Stimulated activated CD4-positive, alpha-beta T cell treated with anti-CD3 and anti-CD28 coated beads, TNF-alpha, amount 100 ng/mL, for 1 hour (primary cell): ENCODE measurements at regions not wholly inside any gene's neighbourhood (a gene's known extent, or its start where the extent isn't known, plus 50 kb on each side); places are given as distances from the start of the nearest gene placed in this dataset.

Source experiments
- DNase-seq, 3 donors: peaks; one replicate each; pipeline ENCODE4 v3.0.0-alpha.2; 2020; ENCODE audit warnings: low read depth in 3 of 3, low spot score in 1 of 3

DNA sequence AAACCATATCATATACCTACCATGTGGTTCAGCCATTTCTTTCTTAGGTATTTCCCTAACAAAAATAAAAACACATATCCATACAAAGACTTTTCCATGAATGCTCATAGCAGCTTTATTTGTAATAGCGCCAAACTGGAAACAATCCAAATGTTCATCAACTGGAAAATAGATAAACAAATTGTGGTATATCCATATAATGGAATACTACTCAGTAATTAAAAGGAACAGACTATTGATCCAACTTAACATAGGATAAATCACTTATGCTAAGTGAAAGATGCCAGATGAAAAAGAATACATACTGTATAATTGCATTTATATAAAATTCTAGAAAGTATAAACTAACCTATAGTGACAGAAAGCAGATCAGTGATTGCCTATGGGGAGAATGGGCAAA is 323.3 kb downstream of the BUD13 start:
- no peak for DNase-seq

DNA sequence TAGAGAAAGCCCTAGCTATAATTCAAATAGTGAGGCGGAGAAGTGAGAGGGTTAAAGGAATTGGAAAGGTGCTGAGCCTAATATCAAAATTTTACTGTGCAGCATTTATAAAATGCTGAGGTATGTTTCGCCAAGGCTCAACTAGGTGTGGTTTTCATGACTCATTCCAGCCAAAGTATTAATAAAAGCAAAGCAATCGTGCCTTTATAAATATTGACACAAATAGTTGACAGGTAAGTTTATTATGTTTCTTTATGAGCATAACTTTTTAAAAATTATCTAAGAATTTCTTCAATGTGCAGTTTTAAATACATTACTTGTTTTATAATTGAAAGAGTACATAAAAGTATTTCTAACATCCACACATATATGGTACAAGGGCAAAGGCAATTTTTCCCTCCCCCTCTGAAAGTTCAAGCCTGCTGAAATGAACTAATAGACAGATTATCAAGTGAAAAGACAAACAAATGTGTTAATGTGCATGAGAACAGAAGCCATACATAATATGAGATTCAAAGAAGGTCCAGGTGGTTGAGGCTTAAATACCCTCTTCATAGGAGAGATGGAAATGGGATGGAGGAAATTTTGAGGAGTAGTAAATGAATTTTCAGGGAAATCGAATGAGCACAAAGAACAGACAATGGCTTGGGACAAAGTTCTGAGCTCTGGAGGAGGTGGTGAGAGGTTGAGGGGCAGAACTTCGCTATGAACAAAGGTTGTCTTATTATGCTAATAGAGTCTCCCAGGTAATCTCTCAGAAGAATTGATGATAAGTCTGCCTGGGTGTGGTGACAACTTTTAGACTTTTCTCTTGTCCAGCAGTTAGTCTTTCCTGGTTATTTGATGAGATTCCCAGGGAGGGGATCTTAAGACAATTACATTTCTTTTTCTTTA is 326.5 kb downstream of the BUD13 start:
- no peak for DNase-seq

DNA sequence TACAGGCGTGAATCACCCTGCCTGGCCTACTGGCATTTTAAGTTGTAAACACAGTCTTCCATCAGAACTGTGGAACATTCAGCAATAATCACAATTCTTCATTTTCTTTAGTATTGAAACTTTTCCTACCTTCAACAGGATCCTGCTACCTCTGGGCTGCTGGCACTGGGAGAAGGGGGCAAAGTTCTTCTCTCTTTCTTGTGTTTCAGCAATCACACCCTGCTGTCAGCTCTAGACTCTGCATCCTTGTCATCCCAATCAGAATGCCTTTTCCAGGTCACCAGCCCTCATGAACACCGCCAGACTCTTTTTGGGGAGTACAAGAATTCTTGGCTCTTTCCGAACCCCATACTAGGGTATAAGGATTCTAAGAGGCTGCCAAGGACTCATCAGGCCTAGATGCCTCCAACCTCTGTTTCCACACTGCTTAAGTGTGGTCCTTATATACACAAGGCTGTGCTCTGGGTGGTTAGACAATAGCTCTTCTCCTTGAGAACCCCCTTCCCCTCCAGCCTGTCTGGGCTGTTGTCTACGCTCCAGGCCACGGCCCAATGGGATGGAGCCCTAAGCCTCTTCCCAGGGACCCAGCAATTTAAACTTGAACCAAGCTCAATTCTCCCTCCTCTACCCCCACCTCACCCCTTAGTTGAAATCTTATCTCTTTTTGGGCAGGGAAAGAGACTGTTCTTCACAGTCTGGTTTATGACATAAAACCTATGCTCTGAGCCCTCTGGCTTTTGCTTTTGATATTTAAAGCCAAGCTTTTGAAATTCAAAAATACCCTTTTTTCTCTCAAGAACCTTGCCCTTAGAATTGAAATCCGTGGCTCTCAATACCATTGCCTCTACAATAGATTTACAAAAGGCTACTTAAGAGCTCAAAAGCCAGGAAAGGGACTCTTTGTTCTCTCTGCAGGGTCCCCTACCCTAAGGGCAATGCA is 327.4 kb downstream of the BUD13 start:
- DNase-seq = no peak

DNA sequence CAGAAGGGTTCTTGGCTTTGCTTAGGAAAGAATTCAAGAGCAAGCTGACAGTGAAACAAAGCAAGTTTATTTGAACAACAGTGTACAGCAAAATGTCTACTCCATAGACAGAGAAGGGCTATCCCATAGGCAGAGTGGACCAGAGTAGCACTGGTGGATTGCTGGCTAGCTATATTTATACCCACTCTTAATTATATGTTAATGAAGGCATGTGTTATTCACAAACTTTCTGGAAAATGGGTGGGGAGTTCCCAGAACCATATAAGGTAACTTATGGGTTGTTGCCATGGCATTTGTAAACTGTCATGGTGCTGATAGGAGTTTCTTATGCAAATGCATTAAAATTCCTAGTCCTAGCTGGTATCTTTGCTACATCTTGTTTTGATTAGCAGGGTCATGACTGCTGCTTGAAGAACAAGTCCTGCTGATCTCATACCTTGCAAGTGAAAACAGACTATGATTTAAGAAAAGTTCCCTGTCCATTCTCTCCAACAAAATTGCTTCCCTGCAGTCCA is 330.5 kb downstream of the BUD13 start:
- no peak for DNase-seq

DNA sequence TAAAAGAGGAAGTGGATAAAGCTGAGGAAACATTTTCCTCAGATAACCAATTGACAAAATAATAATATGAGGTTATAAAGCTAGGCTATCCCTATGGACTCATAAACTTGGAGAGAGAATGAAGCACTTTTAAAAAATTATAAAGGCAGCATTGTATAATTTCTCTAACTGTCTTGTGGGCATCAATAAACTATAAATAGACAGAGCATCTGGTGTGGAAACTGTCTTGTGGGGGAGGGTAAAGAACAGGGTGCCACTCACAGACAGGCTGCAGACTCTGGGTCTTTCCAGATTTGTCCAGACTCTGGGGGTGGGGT is 333.5 kb downstream of the BUD13 start:
- DNase-seq = no peak

DNA sequence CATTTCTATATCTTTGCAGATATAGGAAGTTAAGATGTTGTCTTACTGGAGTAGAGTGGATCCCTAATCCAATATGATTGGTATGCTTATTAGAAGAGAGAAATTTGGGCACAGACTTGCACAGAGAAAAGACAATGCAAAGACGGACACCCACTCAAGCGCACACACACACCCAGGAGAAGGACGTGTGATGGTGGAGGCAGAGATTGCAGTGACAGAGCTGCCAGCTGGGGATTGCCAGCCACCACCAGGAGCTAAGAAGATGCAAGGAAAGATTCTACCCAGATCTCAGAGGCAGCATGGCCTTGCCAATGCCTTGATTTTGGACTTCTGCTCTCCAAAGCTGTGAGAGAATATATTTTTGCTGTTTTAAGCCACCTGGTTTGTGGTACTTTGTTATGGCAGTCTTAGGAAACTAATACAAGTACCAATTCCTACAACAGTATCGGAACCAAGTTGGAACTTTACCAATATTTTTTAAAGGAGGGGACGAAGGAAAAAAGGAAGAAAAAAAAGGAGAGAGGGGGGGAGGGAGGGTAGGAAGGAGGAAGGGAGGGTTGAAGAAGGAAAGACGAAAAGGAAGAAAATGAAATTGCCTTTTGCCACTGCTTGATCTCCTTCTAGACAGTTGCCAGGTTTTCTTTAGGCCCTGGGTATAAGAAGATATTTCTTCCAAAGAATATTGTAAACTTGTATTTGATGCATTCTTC is 334.0 kb downstream of the BUD13 start:
- DNase-seq = no peak

DNA sequence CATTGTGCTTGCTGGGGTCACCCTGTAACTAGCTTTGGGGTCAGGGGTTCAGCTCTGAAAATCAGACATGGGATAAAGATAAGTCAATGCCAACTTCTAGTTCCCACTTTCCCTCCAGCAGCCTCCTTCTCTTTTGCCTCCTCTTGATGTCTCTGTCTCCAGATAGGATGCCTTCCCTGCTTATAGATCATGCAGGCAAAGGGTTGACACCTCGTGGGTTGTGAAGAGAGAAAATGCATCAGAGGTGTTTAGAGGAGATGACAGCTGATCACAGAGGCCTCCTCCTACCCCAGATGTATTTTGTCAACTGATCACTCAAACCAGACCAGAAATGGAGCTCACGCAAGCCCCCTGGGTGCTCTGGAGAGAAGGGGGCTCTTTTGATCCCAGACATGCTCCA is 337.8 kb downstream of the BUD13 start:
- DNase-seq = no peak

DNA sequence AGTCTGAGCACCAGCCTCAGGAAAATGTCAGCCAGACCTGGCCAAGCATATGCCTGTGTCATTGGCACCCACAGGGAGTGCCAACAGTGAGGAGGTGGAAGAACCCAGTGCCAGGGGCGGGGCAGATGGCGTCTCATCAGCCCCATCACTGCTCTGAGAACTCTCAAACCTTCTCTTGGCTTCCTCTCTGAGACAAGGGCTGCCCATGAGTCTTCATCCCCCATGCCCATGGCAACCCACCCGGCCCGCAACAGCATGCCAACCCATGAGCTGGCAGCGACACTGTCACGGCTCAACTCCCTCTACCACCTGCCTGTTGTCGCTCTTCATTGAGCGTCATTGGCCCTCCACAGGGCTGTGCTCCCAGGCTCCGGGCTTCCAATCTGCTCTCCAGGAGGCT is 340.5 kb downstream of the BUD13 start:
- DNase-seq = no peak

DNA sequence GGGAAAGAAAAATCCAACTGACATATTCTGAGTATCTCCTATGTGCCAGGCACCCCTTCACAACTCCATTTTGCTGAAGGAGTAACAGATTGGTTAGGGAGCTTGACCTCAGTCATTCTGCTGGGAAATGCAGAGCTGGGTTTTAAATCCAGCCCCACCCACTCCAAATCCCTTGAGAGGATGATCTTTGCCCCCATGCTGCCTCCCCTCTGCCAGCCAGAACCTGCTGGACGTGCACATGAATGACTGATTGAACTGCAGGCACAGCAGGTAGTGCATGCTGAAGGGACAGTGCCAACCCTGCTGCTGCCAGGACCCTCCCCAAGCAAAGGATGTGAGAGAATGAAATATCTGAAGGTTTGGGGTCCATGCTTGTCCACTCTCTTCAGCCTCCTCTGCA is 340.9 kb downstream of the BUD13 start:
- no peak for DNase-seq

DNA sequence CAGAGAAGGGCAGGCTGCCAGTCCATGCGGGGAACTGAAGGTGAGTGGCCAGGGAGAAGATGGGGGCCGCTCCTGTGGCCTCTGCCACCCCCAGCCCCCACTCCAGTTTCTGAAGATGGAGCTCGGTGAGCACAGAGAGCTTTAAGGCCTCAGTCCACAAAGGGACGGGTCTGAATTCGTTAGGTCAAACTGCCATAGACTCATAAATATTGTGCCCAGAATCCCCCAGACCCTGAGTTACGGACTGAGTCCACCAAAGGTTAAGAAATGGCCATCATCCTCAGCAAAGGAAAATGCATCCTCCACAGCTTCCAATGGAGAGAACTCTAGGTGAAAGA is 344.2 kb downstream of the BUD13 start:
- DNase-seq = no peak

DNA sequence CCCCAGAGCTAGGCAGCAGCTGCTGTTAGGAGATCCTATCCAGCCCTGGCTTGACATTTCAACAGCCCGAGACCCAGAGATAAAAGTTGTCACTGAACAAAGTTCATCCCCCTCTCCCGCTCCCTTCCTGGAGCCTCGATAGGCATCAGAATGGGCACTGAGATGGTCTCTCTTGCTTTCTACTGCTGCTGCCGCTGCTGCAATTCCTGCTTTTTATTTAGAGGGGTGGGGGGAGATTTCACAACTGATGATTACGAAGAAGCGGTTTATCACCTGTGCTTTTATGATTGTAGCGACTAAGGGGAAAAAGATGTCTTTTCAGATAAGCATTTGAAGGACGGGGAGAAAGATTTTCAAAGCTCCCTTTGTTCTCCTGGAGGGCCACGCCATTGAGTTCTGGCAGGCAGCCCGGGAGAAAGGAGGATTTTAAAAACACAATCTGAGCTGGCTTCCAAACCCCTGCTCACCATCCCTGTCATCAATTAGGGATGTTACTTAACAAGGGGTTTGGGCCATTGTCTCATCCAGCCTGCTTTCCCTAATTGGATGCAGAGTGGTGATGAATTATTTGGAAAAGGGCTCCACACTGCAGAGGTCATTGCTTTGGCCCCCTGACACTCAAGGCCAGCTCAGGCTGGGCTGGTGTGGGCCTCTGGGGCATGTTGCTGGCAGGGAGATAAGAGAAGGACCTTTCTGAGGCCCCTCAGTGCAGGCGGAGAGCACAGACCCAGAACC is 344.7 kb downstream of the BUD13 start:
- DNase-seq = no peak

DNA sequence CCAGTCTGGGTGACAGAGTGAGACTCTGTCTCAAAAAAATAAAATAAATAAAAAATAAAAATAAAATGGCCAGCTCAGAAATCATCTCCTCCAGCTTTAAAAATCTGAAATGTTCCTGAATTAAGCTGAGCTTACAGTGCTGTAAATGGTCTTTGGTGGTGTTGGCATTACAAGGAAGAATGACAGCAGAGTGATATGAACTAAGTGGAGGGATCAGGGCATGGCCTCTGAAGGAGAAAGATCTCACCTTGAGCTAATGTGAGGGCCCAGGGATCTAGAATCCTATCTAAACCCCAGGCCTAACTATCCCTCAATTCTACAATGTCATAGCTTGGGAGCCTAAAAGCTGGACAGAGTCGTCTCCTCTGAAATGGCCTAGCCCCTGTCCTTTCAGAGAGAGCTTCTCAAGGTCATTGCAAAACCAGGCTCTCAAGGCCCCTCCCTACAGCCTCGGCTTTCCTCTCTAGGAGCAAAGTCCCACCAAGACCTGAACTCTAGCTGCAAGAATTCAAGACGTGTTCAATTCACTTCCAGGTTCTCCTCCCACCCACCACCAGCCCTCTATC is 345.4 kb downstream of the BUD13 start:
- DNase-seq = no peak

DNA sequence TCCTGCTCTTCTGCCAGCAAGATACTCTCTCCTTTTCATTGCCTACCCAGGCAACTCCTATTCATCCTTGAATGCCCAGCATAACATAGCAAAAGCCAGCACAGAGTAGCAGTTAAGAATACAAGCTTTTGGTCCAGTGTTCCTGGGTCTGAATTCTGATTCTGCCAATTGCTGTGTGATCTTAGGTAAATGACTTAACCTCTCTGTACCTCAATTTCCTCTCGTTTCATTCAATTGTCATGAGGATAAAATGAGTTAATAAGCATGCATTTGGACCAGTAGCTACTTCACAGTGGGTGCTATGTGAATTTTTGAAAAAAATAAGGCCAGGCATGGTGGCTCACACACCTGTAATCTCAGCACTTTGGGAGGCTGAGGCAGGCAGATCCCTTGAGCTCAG is 346.0 kb downstream of the BUD13 start:
- no peak for DNase-seq

DNA sequence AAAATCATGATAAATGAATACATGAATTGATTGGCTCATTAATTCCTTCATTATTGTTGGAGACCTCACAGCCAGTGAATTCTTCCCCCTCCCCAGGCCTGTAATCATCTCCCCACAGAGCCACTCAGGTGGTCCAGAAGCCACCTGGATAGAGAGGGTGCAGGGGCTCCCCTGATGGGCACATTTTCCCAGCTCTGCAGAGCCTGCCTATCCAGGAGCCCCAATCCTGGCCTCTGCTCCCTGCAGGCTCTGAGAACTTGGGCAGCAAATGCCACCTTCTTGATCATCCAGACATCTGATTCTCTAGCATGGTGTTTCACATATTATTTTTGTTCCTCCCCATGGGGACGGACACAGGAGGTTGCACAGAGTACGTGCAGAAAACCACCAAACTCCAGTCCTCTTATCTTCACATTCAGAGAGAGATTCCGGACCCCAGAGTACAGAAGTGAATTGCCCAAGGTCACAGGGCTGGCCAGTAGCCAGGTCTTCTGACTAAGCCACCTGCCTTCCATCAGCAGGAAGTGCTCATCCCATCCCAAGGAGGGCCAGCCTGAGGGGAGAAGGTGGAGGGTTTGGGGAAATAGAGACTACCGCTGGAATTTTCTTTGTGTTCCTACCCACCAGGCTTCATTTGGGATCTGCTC is 348.0 kb downstream of the BUD13 start:
- no peak for DNase-seq

DNA sequence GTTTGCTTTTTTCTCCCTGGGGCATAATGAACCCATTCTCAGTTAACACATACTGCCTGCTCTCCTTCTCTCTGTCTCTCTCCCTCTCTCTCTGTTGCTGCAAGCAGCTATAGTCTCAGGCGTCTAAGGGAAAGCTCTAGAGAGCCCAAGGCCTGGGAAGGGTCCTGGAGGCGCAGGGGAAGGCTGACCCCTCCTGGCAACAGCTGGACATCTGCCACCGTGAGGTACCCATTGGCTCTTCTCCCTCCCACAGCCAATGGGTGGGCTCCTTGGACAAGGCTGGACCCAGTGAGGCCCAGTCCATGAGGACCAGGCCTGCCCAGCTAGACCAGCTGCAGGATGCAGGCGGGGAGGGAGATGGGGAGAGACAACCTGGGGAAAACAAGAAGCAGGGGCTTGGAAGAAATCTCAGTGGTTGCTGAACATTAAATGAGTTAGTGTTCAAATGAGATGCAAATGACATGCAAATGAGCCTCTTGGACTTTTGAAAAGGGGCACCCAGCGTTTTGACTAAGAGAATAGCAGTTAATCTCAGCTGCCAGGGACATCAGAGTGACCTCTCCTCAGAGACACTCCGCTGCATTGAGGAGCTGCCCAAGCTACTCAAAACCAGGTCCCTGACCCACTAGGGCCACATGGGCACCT is 349.7 kb downstream of the BUD13 start:
- no peak for DNase-seq

DNA sequence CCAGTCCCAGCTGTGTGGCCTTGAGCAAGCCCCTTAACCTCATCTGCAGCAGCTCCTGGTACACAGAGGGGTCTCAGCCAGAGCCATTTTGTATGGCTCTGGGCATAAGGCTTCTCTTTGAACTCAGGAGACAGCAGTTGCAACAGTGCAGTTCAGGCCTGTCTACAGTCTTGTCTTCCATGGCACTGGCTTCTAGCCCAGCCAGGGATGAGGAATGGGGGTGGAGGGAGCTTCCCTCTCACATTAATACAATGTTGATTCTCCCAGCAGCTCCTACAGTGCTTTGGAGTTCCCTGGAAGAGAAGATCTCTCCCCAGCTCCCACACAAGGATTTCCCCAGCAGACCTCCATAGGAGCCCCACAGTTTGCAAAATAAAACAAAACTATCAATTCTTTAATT is 350.2 kb downstream of the BUD13 start:
- no peak for DNase-seq

DNA sequence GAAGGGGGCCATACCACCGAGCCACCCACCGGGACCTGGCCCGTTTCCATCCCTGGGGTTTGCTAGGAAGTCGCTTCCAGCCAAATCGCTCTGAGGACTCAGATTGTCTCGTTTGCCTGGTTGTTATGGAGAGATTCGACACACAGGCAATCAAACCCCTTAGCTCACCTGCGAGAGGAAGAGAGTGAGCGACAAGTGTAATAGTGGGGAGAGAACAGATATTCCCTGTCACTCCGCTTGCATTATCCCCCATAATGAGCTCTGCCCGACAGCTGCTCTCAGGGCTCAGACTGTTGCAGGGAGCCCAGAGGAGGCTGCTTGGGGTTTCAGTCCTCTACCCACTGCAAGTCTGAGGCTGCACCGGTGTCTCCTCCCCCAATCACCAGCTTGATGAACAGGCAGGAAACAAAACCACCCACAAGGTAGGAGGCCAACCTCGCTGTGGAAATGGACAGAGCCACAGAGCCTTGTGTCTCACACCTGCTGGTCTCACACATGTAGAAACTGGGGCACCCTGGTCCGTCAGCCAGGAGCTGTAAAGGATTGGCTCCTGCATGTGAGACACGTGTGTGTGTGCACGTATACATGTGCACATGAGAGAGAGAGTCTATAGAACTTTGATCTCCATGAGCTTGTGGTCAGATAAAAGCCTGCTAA is 351.1 kb downstream of the BUD13 start:
- no peak for DNase-seq

DNA sequence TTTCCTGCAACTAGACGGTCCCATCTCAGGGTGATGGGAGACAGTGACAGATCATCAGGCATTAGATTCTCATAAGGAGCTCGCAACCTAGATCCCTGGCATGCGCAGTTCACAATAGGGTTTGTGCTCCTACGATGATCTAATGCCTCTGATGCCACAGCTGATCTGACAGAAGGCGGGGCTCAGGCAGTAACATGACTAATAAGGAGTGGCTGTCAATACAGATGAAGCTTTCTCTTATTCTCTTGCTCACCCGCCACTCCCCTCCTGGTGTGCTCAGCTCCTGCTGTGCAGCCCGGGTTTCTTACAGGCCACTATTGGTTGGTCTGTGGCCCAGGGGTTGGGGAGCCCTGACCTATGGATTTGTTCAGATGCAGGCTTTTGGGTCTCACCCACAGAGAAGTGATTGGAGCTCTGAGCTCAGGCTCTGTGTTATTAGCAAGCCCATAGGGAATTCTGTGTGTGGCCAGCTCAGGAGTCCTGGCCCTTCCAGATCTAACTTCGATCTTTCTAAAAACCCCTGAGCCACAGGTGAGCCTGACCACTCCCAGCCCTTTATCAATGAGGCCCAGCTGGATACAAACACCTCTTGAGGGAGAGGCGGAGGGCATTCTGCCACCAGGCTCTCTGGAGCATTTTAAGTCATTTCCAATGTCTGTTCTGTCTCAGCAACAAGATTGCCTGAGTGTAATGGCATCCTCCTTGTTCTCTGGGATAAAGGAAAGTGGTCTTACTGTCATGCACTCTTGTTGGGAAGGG is 351.8 kb downstream of the BUD13 start:
- no peak for DNase-seq
